ENCODE measurements at regions not wholly inside any gene's neighbourhood (a gene's known extent, or its start where the extent isn't known, plus 50 kb on each side); places are given as distances from the start of the nearest gene placed in this dataset.

GRCh38 chr6:1131285-1132079, 180.4 kb upstream of the FOXQ1 start:
- H3K4me1 ChIP-seq (ENCODE audit: control insufficient read depth in 2 of 2, insufficient read depth in 2 of 2, low read length in 2 of 2) = no peaks in the 10 kb centered on the region
- Mint-ChIP-seq H3K4me3 (no peak overlapping the region), H3K36me3 (no peaks in the 10 kb centered on the region), H3K27me3 (peaks cover 6 to 28% (median 16%) of the 10 kb centered on the region in 5 donors), H3K4me1 (no peaks in the 10 kb centered on the region), H3K27ac (no peak overlapping the region), H3K9me3 (peaks cover 0 to 2% (median 0%) of the 10 kb centered on the region in 11 donors)
- ChIA-PET POLR2A (no interaction called here), CTCF (no interaction called here)
- no peaks in the 10 kb centered on the region for H3K36me3 ChIP-seq (ENCODE audit: control insufficient read depth in 2 of 3, insufficient read depth in 3 of 3, low read length in 3 of 3)
- H3K4me3 ChIP-seq (ENCODE audit: low read length) = no peak overlapping the region
- H3K27ac ChIP-seq (ENCODE audit: low read depth, low read length) = no peak overlapping the region
- DNase-seq = no peak
- no peaks in the 10 kb centered on the region for H3K27me3 ChIP-seq (ENCODE audit: control insufficient read depth in 2 of 2, insufficient read depth in 2 of 2, low read length in 2 of 2)
- intact Hi-C loops (cut with micrococcal nuclease) = no loop called here
- no peak for ATAC-seq
- H3K9me3 ChIP-seq (ENCODE audit: control insufficient read depth in 2 of 3, low read length in 3 of 3) = no peaks in the 10 kb centered on the region

GRCh38 chr6:1130709-1131108, 181.2 kb upstream of the FOXQ1 start:
- CTCF ChIA-PET = no interaction called here
- no peaks in the 10 kb centered on the region for H3K27me3 ChIP-seq (ENCODE audit: control insufficient read depth in 2 of 2, insufficient read depth in 2 of 2, low read length in 2 of 2)
- Mint-ChIP-seq H3K9me3 (peaks cover 0 to 2% (median 0%) of the 10 kb centered on the region in 11 donors), H3K27me3 (peaks cover 6 to 24% (median 15%) of the 10 kb centered on the region in 5 donors), H3K4me1 (no peaks in the 10 kb centered on the region), H3K27ac (no peak overlapping the region), H3K36me3 (no peaks in the 10 kb centered on the region), H3K4me3 (no peak overlapping the region)
- intact Hi-C loops (cut with micrococcal nuclease) = no loop called here
- DNase-seq (no peak), ATAC-seq (no peak)
- H3K9me3 ChIP-seq (ENCODE audit: control insufficient read depth in 2 of 3, low read length in 3 of 3) = no peaks in the 10 kb centered on the region
- POLR2A ChIA-PET = no interaction called here
- no peak overlapping the region for H3K4me3 ChIP-seq (ENCODE audit: low read length)
- H3K36me3 ChIP-seq (ENCODE audit: control insufficient read depth in 2 of 3, insufficient read depth in 3 of 3, low read length in 3 of 3) = no peaks in the 10 kb centered on the region
- H3K4me1 ChIP-seq (ENCODE audit: control insufficient read depth in 2 of 2, insufficient read depth in 2 of 2, low read length in 2 of 2) = no peaks in the 10 kb centered on the region
- no peak overlapping the region for H3K27ac ChIP-seq (ENCODE audit: low read depth, low read length)

- intact Hi-C loops (cut with micrococcal nuclease) = no loop called here
- POLR2A ChIA-PET = no interaction called here
- H3K4me3 Mint-ChIP-seq = no peak overlapping the region
- no peak overlapping the region for H3K27ac Mint-ChIP-seq
- H3K9me3 Mint-ChIP-seq = peaks cover 0 to 2% (median 0%) of the 10 kb centered on the region in 11 donors
- H3K36me3 ChIP-seq (ENCODE audit: control insufficient read depth in 2 of 3, insufficient read depth in 3 of 3, low read length in 3 of 3) = no peaks in the 10 kb centered on the region
- DNase-seq (no peak), ATAC-seq (no peak)
- no peaks in the 10 kb centered on the region for H3K4me1 ChIP-seq (ENCODE audit: control insufficient read depth in 2 of 2, insufficient read depth in 2 of 2, low read length in 2 of 2)
- CTCF ChIA-PET = no interaction called here
- no peak overlapping the region for H3K27ac ChIP-seq (ENCODE audit: low read depth, low read length)
- no peaks in the 10 kb centered on the region for H3K36me3 Mint-ChIP-seq
- H3K9me3 ChIP-seq (ENCODE audit: control insufficient read depth in 2 of 3, low read length in 3 of 3) = no peaks in the 10 kb centered on the region
- no peaks in the 10 kb centered on the region for H3K27me3 ChIP-seq (ENCODE audit: control insufficient read depth in 2 of 2, insufficient read depth in 2 of 2, low read length in 2 of 2)
- no peak overlapping the region for H3K4me3 ChIP-seq (ENCODE audit: low read length)
- no peaks in the 10 kb centered on the region for H3K4me1 Mint-ChIP-seq
- peaks cover 0 to 21% (median 9%) of the 10 kb centered on the region in 5 donors for H3K27me3 Mint-ChIP-seq
Observed at GRCh38 chr6:1129131-1129530, 182.8 kb upstream of the FOXQ1 start.

GRCh38 chr6:1127597-1128288, 184.2 kb upstream of the FOXQ1 start:
- no peak overlapping the region for H3K27ac ChIP-seq (ENCODE audit: low read depth, low read length)
- H3K27me3 Mint-ChIP-seq = peaks cover 0 to 16% (median 11%) of the 10 kb centered on the region in 5 donors
- CTCF ChIA-PET = no interaction called here
- no peaks in the 10 kb centered on the region for H3K4me1 ChIP-seq (ENCODE audit: control insufficient read depth in 2 of 2, insufficient read depth in 2 of 2, low read length in 2 of 2)
- H3K4me3 ChIP-seq (ENCODE audit: low read length) = no peak overlapping the region
- H3K4me1 Mint-ChIP-seq = peaks cover 0 to 2% (median 0%) of the 10 kb centered on the region in 7 donors
- H3K4me3 Mint-ChIP-seq = no peak overlapping the region
- DNase-seq (no peak), ATAC-seq (no peak)
- peaks cover 0 to 3% (median 0%) of the 10 kb centered on the region in 11 donors for H3K9me3 Mint-ChIP-seq
- H3K36me3 ChIP-seq (ENCODE audit: control insufficient read depth in 2 of 3, insufficient read depth in 3 of 3, low read length in 3 of 3) = no peaks in the 10 kb centered on the region
- H3K9me3 ChIP-seq (ENCODE audit: control insufficient read depth in 2 of 3, low read length in 3 of 3) = no peaks in the 10 kb centered on the region
- H3K27ac Mint-ChIP-seq = peak overlapping the region in 1 of 9 donors; percentile 36
- no peaks in the 10 kb centered on the region for H3K36me3 Mint-ChIP-seq
- POLR2A ChIA-PET = no interaction called here
- intact Hi-C loops (cut with micrococcal nuclease) = no loop called here
- H3K27me3 ChIP-seq (ENCODE audit: control insufficient read depth in 2 of 2, insufficient read depth in 2 of 2, low read length in 2 of 2) = no peaks in the 10 kb centered on the region

GRCh38 chr6:1127129-1127528, 184.8 kb upstream of the FOXQ1 start:
- Histone ChIP-seq H3K27me3 (ENCODE audit: control insufficient read depth in 2 of 2, insufficient read depth in 2 of 2, low read length in 2 of 2) (no peaks in the 10 kb centered on the region), H3K4me1 (ENCODE audit: control insufficient read depth in 2 of 2, insufficient read depth in 2 of 2, low read length in 2 of 2) (no peaks in the 10 kb centered on the region), H3K4me3 (ENCODE audit: low read length) (no peak overlapping the region), H3K36me3 (ENCODE audit: control insufficient read depth in 2 of 3, insufficient read depth in 3 of 3, low read length in 3 of 3) (no peaks in the 10 kb centered on the region), H3K9me3 (ENCODE audit: control insufficient read depth in 2 of 3, low read length in 3 of 3) (no peaks in the 10 kb centered on the region), H3K27ac (ENCODE audit: low read depth, low read length) (no peak overlapping the region)
- no peak overlapping the region for H3K4me3 Mint-ChIP-seq
- H3K27ac Mint-ChIP-seq = no peak overlapping the region
- H3K9me3 Mint-ChIP-seq = peaks cover 0 to 3% (median 0%) of the 10 kb centered on the region in 11 donors
- ChIA-PET POLR2A (no interaction called here), CTCF (no interaction called here)
- peaks cover 0 to 2% (median 0%) of the 10 kb centered on the region in 7 donors for H3K4me1 Mint-ChIP-seq
- DNase-seq (no peak), ATAC-seq (no peak)
- H3K27me3 Mint-ChIP-seq = peaks cover 0 to 18% (median 11%) of the 10 kb centered on the region in 5 donors
- intact Hi-C loops (cut with micrococcal nuclease) = no loop called here
- H3K36me3 Mint-ChIP-seq = no peaks in the 10 kb centered on the region

GRCh38 chr6:1126036-1126435, 185.9 kb upstream of the FOXQ1 start:
- Mint-ChIP-seq H3K27ac (no peak overlapping the region), H3K36me3 (no peaks in the 10 kb centered on the region), H3K4me1 (peaks cover 0 to 2% (median 0%) of the 10 kb centered on the region in 7 donors), H3K9me3 (peaks cover 0 to 3% (median 0%) of the 10 kb centered on the region in 11 donors), H3K27me3 (peaks cover 0 to 18% (median 11%) of the 10 kb centered on the region in 5 donors), H3K4me3 (no peak overlapping the region)
- H3K27ac ChIP-seq (ENCODE audit: low read depth, low read length) = no peak overlapping the region
- POLR2A ChIA-PET = no interaction called here
- no peak overlapping the region for H3K4me3 ChIP-seq (ENCODE audit: low read length)
- DNase-seq = no peak
- intact Hi-C loops (cut with micrococcal nuclease) = no loop called here
- CTCF ChIA-PET = no interaction called here
- H3K36me3 ChIP-seq (ENCODE audit: control insufficient read depth in 2 of 3, insufficient read depth in 3 of 3, low read length in 3 of 3) = no peaks in the 10 kb centered on the region
- H3K4me1 ChIP-seq (ENCODE audit: control insufficient read depth in 2 of 2, insufficient read depth in 2 of 2, low read length in 2 of 2) = no peaks in the 10 kb centered on the region
- ATAC-seq = no peak
- no peaks in the 10 kb centered on the region for H3K9me3 ChIP-seq (ENCODE audit: control insufficient read depth in 2 of 3, low read length in 3 of 3)
- no peaks in the 10 kb centered on the region for H3K27me3 ChIP-seq (ENCODE audit: control insufficient read depth in 2 of 2, insufficient read depth in 2 of 2, low read length in 2 of 2)

GRCh38 chr6:1125297-1125696, 186.6 kb upstream of the FOXQ1 start:
- DNase-seq (no peak), ATAC-seq (no peak)
- no peak overlapping the region for H3K27ac ChIP-seq (ENCODE audit: low read depth, low read length)
- no peaks in the 10 kb centered on the region for H3K27me3 ChIP-seq (ENCODE audit: control insufficient read depth in 2 of 2, insufficient read depth in 2 of 2, low read length in 2 of 2)
- no peak overlapping the region for H3K4me3 ChIP-seq (ENCODE audit: low read length)
- Mint-ChIP-seq H3K36me3 (no peaks in the 10 kb centered on the region), H3K27ac (no peak overlapping the region), H3K27me3 (peaks cover 0 to 17% (median 11%) of the 10 kb centered on the region in 5 donors), H3K9me3 (peaks cover 0 to 3% (median 0%) of the 10 kb centered on the region in 11 donors), H3K4me3 (no peak overlapping the region), H3K4me1 (peaks cover 0 to 2% (median 0%) of the 10 kb centered on the region in 7 donors)
- ChIA-PET CTCF (no interaction called here), POLR2A (no interaction called here)
- intact Hi-C loops (cut with micrococcal nuclease) = no loop called here
- H3K36me3 ChIP-seq (ENCODE audit: control insufficient read depth in 2 of 3, insufficient read depth in 3 of 3, low read length in 3 of 3) = no peaks in the 10 kb centered on the region
- no peaks in the 10 kb centered on the region for H3K4me1 ChIP-seq (ENCODE audit: control insufficient read depth in 2 of 2, insufficient read depth in 2 of 2, low read length in 2 of 2)
- H3K9me3 ChIP-seq (ENCODE audit: control insufficient read depth in 2 of 3, low read length in 3 of 3) = no peaks in the 10 kb centered on the region
